SK-N-SH (cell line): ENCODE measurements at regions not wholly inside any gene's neighbourhood (a gene's known extent, or its start where the extent isn't known, plus 50 kb on each side); places are given as distances from the start of the nearest gene placed in this dataset.

ENCODE experiments used
- CTCF ChIA-PET: fragments of 300-600, 350-600 bp; formaldehyde crosslinking; extraction: SDS; loops from one replicate; lab custom pipeline; 2021; lab: Yijun Ruan, JAX
- POLR2A ChIA-PET: fragments of 350-600 bp; sonication (Branson Sonifier 250); formaldehyde crosslinking; extraction: SDS; loops from one replicate; lab custom pipeline; 2020; ENCODE audit warnings: antibody characterized with exemption, inconsistent platforms; lab: Yijun Ruan, JAX
- DNase-seq: peaks from one replicate; pipeline ENCODE4 v3.0.0; 2012
- H2AFZ ChIP-seq: fragments of 200-600 bp; sonication (generic); 2 replicates; pipeline ENCODE4 v1.8.1; 2016; ENCODE audit warnings: antibody characterized with exemption, mild to moderate bottlenecking, low read depth
- H3F3A ChIP-seq: fragments of 200-600 bp; sonication (generic); replicated peaks from 2 replicates; pipeline ENCODE3; 2016; ENCODE audit warnings: antibody characterized with exemption, mild to moderate bottlenecking; ENCODE audit not compliant: insufficient read depth
- H3K27ac ChIP-seq, 2 experiments: fragments of 200-500 bp in 1 of 2; fragments of 200-600 bp in 1 of 2; sonication (Bioruptor generic) in 1 of 2; sonication (generic), shearing (Covaris generic) in 1 of 2; 2 replicates each; pipeline versions ENCODE4 v1.5.1 to v1.6.1; 2014 to 2016; ENCODE audit warnings: low read depth in 2 of 2, inconsistent platforms in 1 of 2, low read length in 1 of 2, mild to moderate bottlenecking in 1 of 2, mixed read lengths in 1 of 2
- H3K27me3 ChIP-seq: fragments of 200-600 bp; sonication (generic), shearing (Covaris generic); 2 replicates; pipeline ENCODE4 v1.6.1; 2016; ENCODE audit warnings: mixed run types; ENCODE audit not compliant: insufficient read depth
- H3K36me3 ChIP-seq, 2 experiments: fragments of 200-500 bp in 1 of 2; fragments of 200-600 bp in 1 of 2; sonication (Bioruptor generic) in 1 of 2; sonication (generic) in 1 of 2; replicated peaks in 1 of 2; 2 replicates each; pipeline versions ENCODE3 to v1.5.1; 2014 to 2016; ENCODE audit warnings: low read length in 1 of 2, mild to moderate bottlenecking in 1 of 2; ENCODE audit not compliant: insufficient read depth in 2 of 2, control insufficient read depth in 1 of 2
- H3K4me1 ChIP-seq, 2 experiments: fragments of 200-500 bp in 1 of 2; fragments of 200-600 bp in 1 of 2; sonication (Bioruptor generic) in 1 of 2; sonication (generic), shearing (Covaris generic) in 1 of 2; 2 replicates each; pipeline versions ENCODE4 v1.5.1 to v1.6.1; 2014 to 2016; ENCODE audit warnings: low read depth in 1 of 2, low read length in 1 of 2, mixed run types in 1 of 2; ENCODE audit not compliant: insufficient read depth in 2 of 2, control insufficient read depth in 1 of 2
- H3K4me2 ChIP-seq: fragments of 200-600 bp; sonication (generic), shearing (Covaris generic); 2 replicates; pipeline ENCODE4 v1.6.1; 2017; ENCODE audit warnings: mixed run types
- H3K4me3 ChIP-seq, 2 experiments: fragments of 200-500 bp in 1 of 2; fragments of 200-600 bp in 1 of 2; sonication (Bioruptor generic) in 1 of 2; sonication (generic), shearing (Covaris generic) in 1 of 2; 2 replicates each; pipeline versions ENCODE4 v1.5.1 to v1.8.1; 2014 to 2016; ENCODE audit warnings: low read depth in 2 of 2, inconsistent platforms in 1 of 2, low read length in 1 of 2, mild to moderate bottlenecking in 1 of 2, mixed read lengths in 1 of 2, moderate library complexity in 1 of 2
- H3K79me2 ChIP-seq: fragments of 200-600 bp; sonication (generic); 2 replicates; pipeline ENCODE4 v1.8.1; 2017; ENCODE audit warnings: mild to moderate bottlenecking; ENCODE audit not compliant: insufficient read depth
- H3K9ac ChIP-seq: fragments of 200-600 bp; sonication (generic); 2 replicates; pipeline ENCODE4 v1.6.1; 2017; ENCODE audit warnings: mixed run types
- H3K9me2 ChIP-seq: fragments of 200-600 bp; sonication (generic); 2 replicates; pipeline ENCODE4 v1.6.1; 2017; ENCODE audit warnings: mixed run types
- H3K9me3 ChIP-seq: fragments of 200-600 bp; sonication (generic); 2 replicates; pipeline ENCODE4 v1.6.1; 2017; ENCODE audit warnings: mixed run types, mild to moderate bottlenecking, moderate library complexity
- H4K20me1 ChIP-seq: fragments of 200-600 bp; sonication (generic); 2 replicates; pipeline ENCODE4 v1.6.1; 2017; ENCODE audit warnings: mild to moderate bottlenecking, mixed run types; ENCODE audit not compliant: insufficient read depth
- ELF1 ChIP-seq: IDR thresholded peaks from 2 replicates; pipeline ENCODE4 v1.4.0; 2012
- FOSL2 ChIP-seq: IDR thresholded peaks from 2 replicates; pipeline ENCODE4 v1.4.0; 2012; ENCODE audit warnings: low read depth, mild to moderate bottlenecking, moderate library complexity, borderline replicate concordance
- FOXJ3 ChIP-seq: sonication (generic); formaldehyde crosslinking; IDR thresholded peaks from 2 replicates; pipeline ENCODE4 v1.5.1; 2020; ENCODE audit warnings: mild to moderate bottlenecking, missing genetic modification reagents
- PBX3 ChIP-seq: IDR thresholded peaks from 2 replicates; pipeline ENCODE4; 2012
- RAD21 ChIP-seq: IDR thresholded peaks from 2 replicates; pipeline ENCODE4 v1.6.1; 2012; ENCODE audit warnings: mild to moderate bottlenecking, low read length
- TEAD4 ChIP-seq: IDR thresholded peaks from 2 replicates; pipeline ENCODE4 v1.4.0; 2012; ENCODE audit warnings: mild to moderate bottlenecking, borderline replicate concordance; ENCODE audit not compliant: insufficient read depth
- YY1 ChIP-seq: IDR thresholded peaks from 2 replicates; pipeline ENCODE4 v1.4.0; 2012; ENCODE audit warnings: low read depth, mild to moderate bottlenecking
- ZBTB33 ChIP-seq: IDR thresholded peaks from 2 replicates; pipeline ENCODE4 v1.4.0; 2012; ENCODE audit warnings: low read depth, borderline replicate concordance
- WGBS: methylation state at CpG from one replicate; pipeline ENCODE4 v1.1.6; 2017; ENCODE audit warnings: low lambda C conversion rate; 5-methylcytosine and 5-hydroxymethylcytosine counted together
- TF ChIP-seq, protein P1 (sequence below): IDR thresholded peaks from 2 replicates; pipeline ENCODE4 v1.6.1; 2012; ENCODE audit warnings: mild to moderate bottlenecking, low read depth, low read length, moderate library complexity

GRCh38 chr13:56980856-56981255 lies 159.9 kb upstream of the PRR20A start (continued):
- TF ChIP-seq TEAD4 (no peak), FOSL2 (no peak), YY1 (no peak), ELF1 (no peak), ZBTB33 (no peak), RAD21 (no peak), FOXJ3 (CRISPR knock-in tag) (no peak)

GRCh38 chr13:56986121-56986520 lies 154.6 kb upstream of the PRR20A start:
- 0% methylated on average over 2 of the region's 2 CpGs for WGBS
- no peak overlapping the region for H3K9ac ChIP-seq
- H3K4me2 ChIP-seq: no peak overlapping the region
- no peaks in the 10 kb centered on the region for H3K36me3 ChIP-seq
- no peak overlapping the region for H2AFZ ChIP-seq
- no peaks in the 10 kb centered on the region for H3K4me1 ChIP-seq
- H3K9me3 ChIP-seq: peaks cover 4% of the 10 kb centered on the region; the same call in 1 of the 2 replicates
- TF ChIP-seq, protein P1, sequence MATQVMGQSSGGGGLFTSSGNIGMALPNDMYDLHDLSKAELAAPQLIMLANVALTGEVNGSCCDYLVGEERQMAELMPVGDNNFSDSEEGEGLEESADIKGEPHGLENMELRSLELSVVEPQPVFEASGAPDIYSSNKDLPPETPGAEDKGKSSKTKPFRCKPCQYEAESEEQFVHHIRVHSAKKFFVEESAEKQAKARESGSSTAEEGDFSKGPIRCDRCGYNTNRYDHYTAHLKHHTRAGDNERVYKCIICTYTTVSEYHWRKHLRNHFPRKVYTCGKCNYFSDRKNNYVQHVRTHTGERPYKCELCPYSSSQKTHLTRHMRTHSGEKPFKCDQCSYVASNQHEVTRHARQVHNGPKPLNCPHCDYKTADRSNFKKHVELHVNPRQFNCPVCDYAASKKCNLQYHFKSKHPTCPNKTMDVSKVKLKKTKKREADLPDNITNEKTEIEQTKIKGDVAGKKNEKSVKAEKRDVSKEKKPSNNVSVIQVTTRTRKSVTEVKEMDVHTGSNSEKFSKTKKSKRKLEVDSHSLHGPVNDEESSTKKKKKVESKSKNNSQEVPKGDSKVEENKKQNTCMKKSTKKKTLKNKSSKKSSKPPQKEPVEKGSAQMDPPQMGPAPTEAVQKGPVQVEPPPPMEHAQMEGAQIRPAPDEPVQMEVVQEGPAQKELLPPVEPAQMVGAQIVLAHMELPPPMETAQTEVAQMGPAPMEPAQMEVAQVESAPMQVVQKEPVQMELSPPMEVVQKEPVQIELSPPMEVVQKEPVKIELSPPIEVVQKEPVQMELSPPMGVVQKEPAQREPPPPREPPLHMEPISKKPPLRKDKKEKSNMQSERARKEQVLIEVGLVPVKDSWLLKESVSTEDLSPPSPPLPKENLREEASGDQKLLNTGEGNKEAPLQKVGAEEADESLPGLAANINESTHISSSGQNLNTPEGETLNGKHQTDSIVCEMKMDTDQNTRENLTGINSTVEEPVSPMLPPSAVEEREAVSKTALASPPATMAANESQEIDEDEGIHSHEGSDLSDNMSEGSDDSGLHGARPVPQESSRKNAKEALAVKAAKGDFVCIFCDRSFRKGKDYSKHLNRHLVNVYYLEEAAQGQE: no peak
- no peak for TF ChIP-seq YY1
- TF ChIP-seq ELF1: no peak
- no peak for TF ChIP-seq PBX3
- TF ChIP-seq, all 33 proteins: peak for 0
- ChIA-PET POLR2A (no interaction called here), CTCF (no interaction called here)
- no peaks in the 10 kb centered on the region for H3K9me2 ChIP-seq
- H3F3A ChIP-seq: no peaks in the 10 kb centered on the region
- DNase-seq: no peak
- no peaks in the 10 kb centered on the region for H3K27me3 ChIP-seq
- H3K27ac ChIP-seq: no peak overlapping the region
- no peaks in the 10 kb centered on the region for H4K20me1 ChIP-seq
- H3K4me3 ChIP-seq: no peak overlapping the region
- H3K79me2 ChIP-seq: no peaks in the 10 kb centered on the region
